ENCODE measurements at regions not wholly inside any gene's neighbourhood (a gene's known extent, or its start where the extent isn't known, plus 50 kb on each side); places are given as distances from the start of the nearest gene placed in this dataset.

DNA sequence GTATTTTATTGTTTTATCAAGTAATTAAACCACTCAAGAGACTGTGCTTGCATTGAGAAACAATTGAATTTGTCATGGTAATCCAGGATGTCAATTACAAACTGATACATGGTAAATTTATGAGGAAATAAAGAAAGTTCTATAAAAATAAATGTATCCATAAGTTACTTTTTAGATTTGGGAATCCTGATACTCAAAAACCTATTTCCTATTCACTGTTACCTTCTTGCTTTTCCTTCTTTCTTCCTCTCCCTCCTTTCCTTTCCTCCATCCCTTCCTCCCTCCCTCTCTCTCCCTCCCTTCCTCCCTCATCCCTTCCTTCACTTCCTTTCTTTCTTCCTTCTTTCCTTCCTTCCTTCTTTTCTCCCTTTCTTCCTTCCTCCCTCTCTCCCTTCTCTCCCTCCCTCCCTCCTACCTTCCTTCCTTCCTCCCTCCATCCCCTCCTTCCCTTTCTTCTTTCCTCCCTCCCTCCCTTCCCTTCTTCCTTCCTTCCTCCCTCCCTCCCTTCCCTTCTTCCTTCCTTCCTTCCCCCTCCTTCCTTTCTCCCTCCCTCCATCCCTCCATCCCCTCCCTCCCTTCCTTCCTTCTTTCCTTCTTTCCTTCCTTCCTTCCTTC lies 1299.1 kb upstream of the ZEB2 start:
- no peak overlapping the region for H3K4me3 ChIP-seq (ENCODE audit: low read depth, low read length)
- no peak for DNase-seq (ENCODE audit: low read depth)

DNA sequence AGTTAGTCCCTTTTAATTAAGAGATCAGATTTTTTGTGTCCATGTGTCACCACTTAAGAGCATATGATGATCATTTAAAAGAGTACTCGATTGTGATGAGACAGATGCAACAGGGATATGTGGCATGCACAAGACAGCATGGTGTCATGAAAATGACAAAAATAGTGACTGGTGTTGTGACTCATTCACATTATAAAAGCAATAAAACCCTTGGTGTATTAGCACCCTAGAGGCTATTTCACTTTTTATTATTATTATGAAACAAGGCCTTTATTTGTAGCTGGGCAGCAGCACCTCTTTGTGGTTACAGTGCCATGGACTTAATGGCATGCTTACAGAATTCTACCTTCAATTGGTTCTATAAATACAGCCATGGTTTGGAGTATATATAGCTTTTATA lies 1296.0 kb upstream of the ZEB2 start:
- DNase-seq (ENCODE audit: low read depth) = no peak
- no peak overlapping the region for H3K4me3 ChIP-seq (ENCODE audit: low read depth, low read length)
- TF ChIP-seq, protein P1, sequence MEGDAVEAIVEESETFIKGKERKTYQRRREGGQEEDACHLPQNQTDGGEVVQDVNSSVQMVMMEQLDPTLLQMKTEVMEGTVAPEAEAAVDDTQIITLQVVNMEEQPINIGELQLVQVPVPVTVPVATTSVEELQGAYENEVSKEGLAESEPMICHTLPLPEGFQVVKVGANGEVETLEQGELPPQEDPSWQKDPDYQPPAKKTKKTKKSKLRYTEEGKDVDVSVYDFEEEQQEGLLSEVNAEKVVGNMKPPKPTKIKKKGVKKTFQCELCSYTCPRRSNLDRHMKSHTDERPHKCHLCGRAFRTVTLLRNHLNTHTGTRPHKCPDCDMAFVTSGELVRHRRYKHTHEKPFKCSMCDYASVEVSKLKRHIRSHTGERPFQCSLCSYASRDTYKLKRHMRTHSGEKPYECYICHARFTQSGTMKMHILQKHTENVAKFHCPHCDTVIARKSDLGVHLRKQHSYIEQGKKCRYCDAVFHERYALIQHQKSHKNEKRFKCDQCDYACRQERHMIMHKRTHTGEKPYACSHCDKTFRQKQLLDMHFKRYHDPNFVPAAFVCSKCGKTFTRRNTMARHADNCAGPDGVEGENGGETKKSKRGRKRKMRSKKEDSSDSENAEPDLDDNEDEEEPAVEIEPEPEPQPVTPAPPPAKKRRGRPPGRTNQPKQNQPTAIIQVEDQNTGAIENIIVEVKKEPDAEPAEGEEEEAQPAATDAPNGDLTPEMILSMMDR (IDR thresholded peaks at IDR 0.05; ENCODE audit: control insufficient read depth, extremely low read depth, insufficient read depth) = no peak

More for the DNA sequence above, 1299.1 kb upstream of the ZEB2 start:
- TF ChIP-seq, protein P1 (IDR thresholded peaks at IDR 0.05; ENCODE audit: control insufficient read depth, extremely low read depth, insufficient read depth) = no peak

DNA sequence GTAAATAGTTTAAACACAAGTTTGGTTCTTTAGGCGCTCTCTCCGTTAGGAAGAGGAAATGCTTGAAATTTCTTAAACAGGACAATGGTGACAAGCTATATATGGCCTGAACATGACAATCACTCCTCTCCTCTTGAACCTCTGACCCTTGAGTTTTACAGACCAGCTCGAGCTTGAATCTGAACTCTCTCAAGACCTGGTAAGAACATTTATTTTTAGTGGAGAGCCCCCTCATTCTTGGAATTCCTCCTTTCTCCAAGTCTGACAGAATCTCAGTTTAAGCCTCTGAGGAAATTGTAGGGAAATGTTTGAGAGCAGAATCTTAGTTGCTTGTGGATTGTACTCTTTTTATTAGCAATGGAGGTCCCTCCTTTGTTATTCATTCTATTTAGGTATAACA lies 1293.6 kb upstream of the ZEB2 start:
- DNase-seq (ENCODE audit: low read depth) = no peak
- no peak overlapping the region for H3K4me3 ChIP-seq (ENCODE audit: low read depth, low read length)
- TF ChIP-seq, protein P1 (IDR thresholded peaks at IDR 0.05; ENCODE audit: control insufficient read depth, extremely low read depth, insufficient read depth) = no peak

DNA sequence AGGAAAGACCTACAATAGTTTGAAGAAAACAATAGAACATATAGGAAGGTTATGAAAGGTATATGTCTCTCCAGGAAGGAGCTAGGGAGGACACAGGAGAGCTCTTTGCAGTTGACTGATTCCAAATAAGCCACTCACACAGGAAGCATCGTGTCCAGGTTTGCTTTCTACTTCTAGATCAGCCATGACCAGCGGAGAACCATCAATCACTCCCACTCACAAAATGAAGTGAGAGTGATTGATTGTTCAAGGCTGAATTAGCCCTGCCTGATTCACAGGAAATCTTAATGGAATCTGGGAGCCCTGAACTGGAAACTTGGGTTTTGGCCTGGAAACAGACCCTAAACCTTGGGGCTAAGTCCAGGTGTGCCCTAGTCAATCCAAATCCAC lies 1292.2 kb upstream of the ZEB2 start:
- no peak overlapping the region for H3K4me3 ChIP-seq (ENCODE audit: low read depth, low read length)
- TF ChIP-seq, protein P1 (IDR thresholded peaks at IDR 0.05; ENCODE audit: control insufficient read depth, extremely low read depth, insufficient read depth) = no peak
- DNase-seq (ENCODE audit: low read depth) = no peak

DNA sequence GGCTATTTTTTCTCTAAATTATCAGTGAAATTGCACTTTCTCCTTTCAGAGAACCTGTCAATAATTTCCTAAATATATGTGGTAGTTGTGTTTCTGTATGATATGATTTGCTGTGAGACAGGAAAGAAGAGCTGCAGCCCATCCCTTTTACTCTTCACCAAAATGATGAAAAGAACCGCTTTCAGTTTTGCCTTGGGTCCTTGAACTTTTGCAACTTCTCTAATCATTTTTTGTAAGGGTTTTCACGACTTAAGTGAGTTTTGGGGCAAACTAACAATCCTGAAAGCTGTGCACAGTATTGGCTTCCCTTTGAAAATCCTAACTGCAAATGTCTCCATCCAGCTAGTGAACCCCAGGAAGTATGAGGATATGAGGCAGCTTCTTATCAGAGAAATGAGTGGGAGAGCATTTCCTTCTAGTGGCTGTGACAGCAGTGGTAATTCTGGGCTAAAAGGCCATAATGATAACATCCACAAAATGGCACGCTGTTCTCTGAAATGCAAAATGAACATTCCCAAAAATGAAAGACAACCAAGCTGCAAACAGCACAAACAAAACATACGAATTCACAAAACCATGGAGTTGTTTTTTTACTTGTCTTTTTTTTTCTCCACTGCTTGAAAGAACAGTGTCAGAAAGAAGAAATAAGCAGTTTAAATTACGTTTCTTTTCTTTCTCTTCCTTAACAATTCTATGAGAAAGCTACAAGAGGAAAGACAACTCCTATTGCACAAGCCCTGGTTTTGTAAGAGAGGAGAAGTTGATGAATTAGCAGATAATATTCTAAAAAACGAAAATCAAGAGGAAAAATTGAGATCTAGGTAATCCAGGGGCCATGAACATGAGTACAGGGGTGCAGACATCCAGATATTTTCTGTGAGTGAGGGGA lies 1291.6 kb upstream of the ZEB2 start:
- DNase-seq (ENCODE audit: low read depth) = no peak
- H3K4me3 ChIP-seq (ENCODE audit: low read depth, low read length) = no peak overlapping the region
- TF ChIP-seq, protein P1 (IDR thresholded peaks at IDR 0.05; ENCODE audit: control insufficient read depth, extremely low read depth, insufficient read depth) = no peak

DNA sequence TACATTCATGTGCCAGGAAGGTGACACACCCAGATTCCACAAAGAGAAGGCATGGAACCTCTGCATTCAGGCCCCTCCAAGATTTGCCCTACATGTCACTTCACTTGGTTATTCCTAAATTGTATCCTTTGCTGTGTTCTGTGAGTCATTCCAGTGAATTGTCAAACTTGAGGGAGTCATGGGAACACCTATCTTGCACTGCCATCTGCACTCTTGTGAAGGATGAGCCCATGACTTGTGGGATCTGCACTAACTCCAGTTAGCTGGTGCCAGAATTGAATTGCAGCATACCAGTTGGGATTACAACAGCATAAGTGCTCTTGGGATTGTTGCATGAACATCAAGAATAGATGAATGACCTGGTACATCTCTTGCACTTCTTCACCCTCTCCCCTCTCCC lies 1288.0 kb upstream of the ZEB2 start:
- H3K4me3 ChIP-seq (ENCODE audit: low read depth, low read length) = no peak overlapping the region
- DNase-seq (ENCODE audit: low read depth) = no peak
- TF ChIP-seq, protein P1 (IDR thresholded peaks at IDR 0.05; ENCODE audit: control insufficient read depth, extremely low read depth, insufficient read depth) = no peak
